ENCODE measurements at regions not wholly inside any gene's neighbourhood (a gene's known extent, or its start where the extent isn't known, plus 50 kb on each side); places are given as distances from the start of the nearest gene placed in this dataset.

- H3K4me3 ChIP-seq, result no peak overlapping the region
- H2AFZ ChIP-seq (replicated peaks), result no peak overlapping the region
- H3K27me3 Mint-ChIP-seq (ENCODE audit: insufficient read depth, low read depth), result no peaks in the 10 kb centered on the region
- no peaks in the 10 kb centered on the region for H4K20me1 ChIP-seq (ENCODE audit: low read depth)
- no peak for DNase-seq (ENCODE audit: low spot score)
- H3K4me1 ChIP-seq, result no peaks in the 10 kb centered on the region
- no peak overlapping the region for H3K27ac ChIP-seq
- H3K27me3 ChIP-seq, result no peaks in the 10 kb centered on the region
- H3K9me3 ChIP-seq (ENCODE audit: low read depth), result no peaks in the 10 kb centered on the region
- no peak overlapping the region for H3K4me3 Mint-ChIP-seq
- no peak overlapping the region for H3K4me2 ChIP-seq
- no peaks in the 10 kb centered on the region for H3K36me3 ChIP-seq
- TF ChIP-seq EZH2 (IDR thresholded peaks at IDR 0.05), result no peak
- H3F3A ChIP-seq (ENCODE audit: low read depth), result no peaks in the 10 kb centered on the region
- no peaks in the 10 kb centered on the region for H3K9me3 Mint-ChIP-seq
- H3K9ac ChIP-seq, result no peak overlapping the region
- H3K4me1 Mint-ChIP-seq, result no peaks in the 10 kb centered on the region
- no peaks in the 10 kb centered on the region for H3K36me3 Mint-ChIP-seq
- H3K27ac Mint-ChIP-seq, result no peak overlapping the region
- H3K79me2 ChIP-seq (ENCODE audit: low read depth), result no peaks in the 10 kb centered on the region
These were observed 301.0 kb upstream of the KLHL29 start for GRCh38 chr2:23083966-23084365.

DNA sequence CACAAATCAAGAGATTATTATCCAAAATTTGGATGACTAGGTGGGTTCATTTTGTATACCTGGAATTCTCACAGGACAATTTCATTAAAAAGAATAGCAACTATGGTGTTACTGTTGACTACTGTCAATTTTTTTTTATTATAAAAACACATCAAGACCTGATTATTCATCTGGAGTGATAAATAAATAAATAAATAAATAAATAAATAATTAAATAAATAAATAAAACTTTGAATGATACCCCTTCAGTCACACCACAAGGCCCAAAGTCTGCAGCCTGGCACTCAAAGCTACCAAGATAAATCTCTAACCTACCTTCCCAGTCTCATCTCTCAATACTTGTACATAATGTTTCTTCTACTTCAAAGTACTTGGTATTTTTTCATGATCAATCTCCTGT lies 294.0 kb upstream of the KLHL29 start:
- Histone ChIP-seq H3K4me3 (no peak overlapping the region), H3K27ac (no peak overlapping the region), H3K27me3 (no peaks in the 10 kb centered on the region), H4K20me1 (ENCODE audit: low read depth) (peaks cover 5% of the 10 kb centered on the region), H3K4me1 (peaks cover 5% of the 10 kb centered on the region), H3K79me2 (ENCODE audit: low read depth) (no peaks in the 10 kb centered on the region), H3K4me2 (no peak overlapping the region), H3K9ac (no peak overlapping the region), H3K9me3 (ENCODE audit: low read depth) (no peaks in the 10 kb centered on the region), H3F3A (ENCODE audit: low read depth) (no peaks in the 10 kb centered on the region), H3K36me3 (no peaks in the 10 kb centered on the region), H2AFZ (replicated peaks) (no peak overlapping the region)
- Mint-ChIP-seq H3K27ac (no peak overlapping the region), H3K36me3 (no peaks in the 10 kb centered on the region), H3K9me3 (peaks cover 3% of the 10 kb centered on the region), H3K4me3 (no peak overlapping the region), H3K4me1 (no peaks in the 10 kb centered on the region), H3K27me3 (ENCODE audit: insufficient read depth, low read depth) (peaks cover 9% of the 10 kb centered on the region)
- DNase-seq (ENCODE audit: low spot score), result no peak
- TF ChIP-seq, protein P1, sequence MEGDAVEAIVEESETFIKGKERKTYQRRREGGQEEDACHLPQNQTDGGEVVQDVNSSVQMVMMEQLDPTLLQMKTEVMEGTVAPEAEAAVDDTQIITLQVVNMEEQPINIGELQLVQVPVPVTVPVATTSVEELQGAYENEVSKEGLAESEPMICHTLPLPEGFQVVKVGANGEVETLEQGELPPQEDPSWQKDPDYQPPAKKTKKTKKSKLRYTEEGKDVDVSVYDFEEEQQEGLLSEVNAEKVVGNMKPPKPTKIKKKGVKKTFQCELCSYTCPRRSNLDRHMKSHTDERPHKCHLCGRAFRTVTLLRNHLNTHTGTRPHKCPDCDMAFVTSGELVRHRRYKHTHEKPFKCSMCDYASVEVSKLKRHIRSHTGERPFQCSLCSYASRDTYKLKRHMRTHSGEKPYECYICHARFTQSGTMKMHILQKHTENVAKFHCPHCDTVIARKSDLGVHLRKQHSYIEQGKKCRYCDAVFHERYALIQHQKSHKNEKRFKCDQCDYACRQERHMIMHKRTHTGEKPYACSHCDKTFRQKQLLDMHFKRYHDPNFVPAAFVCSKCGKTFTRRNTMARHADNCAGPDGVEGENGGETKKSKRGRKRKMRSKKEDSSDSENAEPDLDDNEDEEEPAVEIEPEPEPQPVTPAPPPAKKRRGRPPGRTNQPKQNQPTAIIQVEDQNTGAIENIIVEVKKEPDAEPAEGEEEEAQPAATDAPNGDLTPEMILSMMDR (IDR thresholded peaks at IDR 0.05), result no peak
- TF ChIP-seq EZH2 (IDR thresholded peaks at IDR 0.05) (no peak), EZH2phosphoT487 (IDR thresholded peaks at IDR 0.05) (no peak)

GRCh38 chr2:23091900-23092299 lies 293.1 kb upstream of the KLHL29 start:
- Histone ChIP-seq H3K27me3 (no peaks in the 10 kb centered on the region), H3K36me3 (no peaks in the 10 kb centered on the region), H3F3A (ENCODE audit: low read depth) (no peaks in the 10 kb centered on the region), H2AFZ (replicated peaks) (no peak overlapping the region), H3K4me2 (no peak overlapping the region), H3K9ac (no peak overlapping the region), H3K79me2 (ENCODE audit: low read depth) (no peaks in the 10 kb centered on the region), H3K9me3 (ENCODE audit: low read depth) (no peaks in the 10 kb centered on the region), H3K4me3 (no peak overlapping the region), H3K4me1 (peaks cover 5% of the 10 kb centered on the region), H4K20me1 (ENCODE audit: low read depth) (peaks cover 5% of the 10 kb centered on the region), H3K27ac (no peak overlapping the region)
- peaks cover 3% of the 10 kb centered on the region for H3K9me3 Mint-ChIP-seq
- H3K4me1 Mint-ChIP-seq, result no peaks in the 10 kb centered on the region
- peaks cover 9% of the 10 kb centered on the region for H3K27me3 Mint-ChIP-seq (ENCODE audit: insufficient read depth, low read depth)
- no peak overlapping the region for H3K4me3 Mint-ChIP-seq
- TF ChIP-seq EZH2phosphoT487 (IDR thresholded peaks at IDR 0.05), result no peak
- DNase-seq (ENCODE audit: low spot score), result no peak
- no peaks in the 10 kb centered on the region for H3K36me3 Mint-ChIP-seq
- no peak overlapping the region for H3K27ac Mint-ChIP-seq

- no peak overlapping the region for H3K4me3 Mint-ChIP-seq
- Histone ChIP-seq H3K4me3 (no peak overlapping the region), H3K9me3 (ENCODE audit: low read depth) (no peaks in the 10 kb centered on the region), H3K36me3 (no peaks in the 10 kb centered on the region), H3K9ac (no peak overlapping the region), H3K79me2 (ENCODE audit: low read depth) (no peaks in the 10 kb centered on the region), H3K4me2 (no peak overlapping the region), H3K27me3 (no peaks in the 10 kb centered on the region), H3F3A (ENCODE audit: low read depth) (no peaks in the 10 kb centered on the region), H3K4me1 (peaks cover 5% of the 10 kb centered on the region), H2AFZ (replicated peaks) (no peak overlapping the region), H3K27ac (no peak overlapping the region), H4K20me1 (ENCODE audit: low read depth) (peaks cover 5% of the 10 kb centered on the region)
- TF ChIP-seq, protein P1 (IDR thresholded peaks at IDR 0.05), result no peak
- no peak for TF ChIP-seq EZH2 (IDR thresholded peaks at IDR 0.05)
- TF ChIP-seq EZH2phosphoT487 (IDR thresholded peaks at IDR 0.05), result no peak
- no peaks in the 10 kb centered on the region for H3K36me3 Mint-ChIP-seq
- H3K4me1 Mint-ChIP-seq, result no peaks in the 10 kb centered on the region
- peaks cover 3% of the 10 kb centered on the region for H3K9me3 Mint-ChIP-seq
- peaks cover 9% of the 10 kb centered on the region for H3K27me3 Mint-ChIP-seq (ENCODE audit: insufficient read depth, low read depth)
- H3K27ac Mint-ChIP-seq, result no peak overlapping the region
- DNase-seq (ENCODE audit: low spot score), result peak; percentile 76
These were observed 292.1 kb upstream of the KLHL29 start for GRCh38 chr2:23092831-23093230.
